GM19463 (cell line): ENCODE measurements at regions not wholly inside any gene's neighbourhood (a gene's known extent, or its start where the extent isn't known, plus 50 kb on each side); places are given as distances from the start of the nearest gene placed in this dataset.
"Not testable (repeated sequence)": the region's sequence is repeated elsewhere in the genome, so short reads cannot be mapped to it uniquely, and the experiment has no call there.

Experiments
- ATAC-seq: cut with Tn5 transposase; IDR thresholded peaks from one replicate; pipeline ENCODE4 v1.9.1; 2021; ENCODE audit warnings: mild to moderate bottlenecking, moderate library complexity; ENCODE audit not compliant: unreplicated experiment

- ATAC-seq: no peak
Observed at GRCh38 chr6:156602066-156602385, 175.2 kb upstream of the ARID1B start.

GRCh38 chr6:156601152-156602065 lies 175.8 kb upstream of the ARID1B start:
- ATAC-seq: no peak

- ATAC-seq: no peak
Observed at GRCh38 chr6:156600678-156601077, 176.5 kb upstream of the ARID1B start.

GRCh38 chr6:156599978-156600590 lies 177.1 kb upstream of the ARID1B start:
- ATAC-seq: no peak

- ATAC-seq: no peak
Observed at GRCh38 chr6:156599366-156599765, 177.8 kb upstream of the ARID1B start.

GRCh38 chr6:156598855-156599180 lies 178.4 kb upstream of the ARID1B start:
- no peak for ATAC-seq

- no peak for ATAC-seq
Observed at GRCh38 chr6:156598071-156598854, 178.9 kb upstream of the ARID1B start.

GRCh38 chr6:156597095-156597494 lies 180.1 kb upstream of the ARID1B start:
- ATAC-seq: no peak

- no peak for ATAC-seq
Observed at GRCh38 chr6:156595476-156595875, 181.7 kb upstream of the ARID1B start.

GRCh38 chr6:156593893-156594292 lies 183.3 kb upstream of the ARID1B start:
- no peak for ATAC-seq

GRCh38 chr6:156593127-156593526 lies 184.1 kb upstream of the ARID1B start:
- no peak for ATAC-seq

- ATAC-seq: no peak
Observed at GRCh38 chr6:156590482-156590881, 186.7 kb upstream of the ARID1B start.

GRCh38 chr6:156589281-156589680 lies 187.9 kb upstream of the ARID1B start:
- ATAC-seq: no peak

GRCh38 chr6:156587751-156588301 lies 189.4 kb upstream of the ARID1B start:
- no peak for ATAC-seq

- ATAC-seq: no peak
Observed at GRCh38 chr6:156587071-156587470, 190.1 kb upstream of the ARID1B start.

- ATAC-seq: no peak
Observed at GRCh38 chr6:156585859-156586258, 191.3 kb upstream of the ARID1B start.

GRCh38 chr6:156584121-156584520 lies 193.1 kb upstream of the ARID1B start:
- ATAC-seq: not testable (repeated sequence)

- no peak for ATAC-seq
Observed at GRCh38 chr6:156583083-156583482, 194.1 kb upstream of the ARID1B start.

- ATAC-seq: no peak
Observed at GRCh38 chr6:156582509-156582992, 194.6 kb upstream of the ARID1B start.

- ATAC-seq: no peak
Observed at GRCh38 chr6:156579564-156579963, 197.6 kb upstream of the ARID1B start.

- ATAC-seq: no peak
Observed at GRCh38 chr6:156577749-156578148, 199.4 kb upstream of the ARID1B start.
